ENCODE measurements at regions not wholly inside any gene's neighbourhood (a gene's known extent, or its start where the extent isn't known, plus 50 kb on each side); places are given as distances from the start of the nearest gene placed in this dataset.

GRCh38 chr12:124396544-124397398 lies 101.9 kb downstream of the RFLNA start:
- Histone ChIP-seq H3K4me1 (ENCODE audit: insufficient read depth, low read length) (no peaks in the 10 kb centered on the region), H3K79me2 (ENCODE audit: insufficient read depth, low read length) (no peaks in the 10 kb centered on the region), H4K20me1 (ENCODE audit: control insufficient read depth, insufficient read depth, insufficient read length) (no peaks in the 10 kb centered on the region), H3K9me3 (ENCODE audit: control insufficient read depth, low read depth, low read length) (no peaks in the 10 kb centered on the region), H2AFZ (ENCODE audit: low read length) (no peak overlapping the region), H2BK12ac (ENCODE audit: insufficient read length, low read depth, low read length) (no peak overlapping the region), H3K27ac (ENCODE audit: insufficient read length, low read depth, low read length) (no peak overlapping the region), H2BK15ac (ENCODE audit: low read depth, low read length) (no peak overlapping the region), H3K23ac (ENCODE audit: insufficient read length, low read depth, low read length) (no peak overlapping the region), H3K4ac (ENCODE audit: low read depth, low read length) (no peak overlapping the region), H3K4me2 (ENCODE audit: insufficient read depth, insufficient read length, low read length) (no peak overlapping the region), H3K79me1 (ENCODE audit: insufficient read depth, low read depth, low read length, poor library complexity, severe bottlenecking) (no peaks in the 10 kb centered on the region), H4K8ac (replicated peaks; ENCODE audit: insufficient read length, low read depth, low read length) (no peak overlapping the region), H2BK120ac (ENCODE audit: low read depth, low read length, poor library complexity, severe bottlenecking) (no peak overlapping the region), H3K18ac (ENCODE audit: insufficient read length, low read depth, low read length) (no peak overlapping the region), H2BK5ac (ENCODE audit: insufficient read length, low read length) (no peak overlapping the region), H3K9ac (ENCODE audit: extremely low read depth, insufficient read length, low read length) (no peak overlapping the region), H3K14ac (ENCODE audit: insufficient read depth, low read length) (no peak overlapping the region), H4K91ac (ENCODE audit: insufficient read length, low read depth, low read length) (no peak overlapping the region), H3T11ph (ENCODE audit: low read length) (no peak overlapping the region), H3K27me3 (ENCODE audit: insufficient read depth, low read length) (no peaks in the 10 kb centered on the region), H3K23me2 (ENCODE audit: insufficient read length, low read depth, low read length, poor library complexity, severe bottlenecking) (no peaks in the 10 kb centered on the region), H2BK20ac (ENCODE audit: low read depth, low read length, poor library complexity, severe bottlenecking) (no peak overlapping the region), H2AK5ac (ENCODE audit: insufficient read length, low read length) (no peak overlapping the region), H4K5ac (ENCODE audit: insufficient read length, low read depth, low read length) (no peak overlapping the region), H3K56ac (ENCODE audit: insufficient read length, low read depth, low read length) (no peak overlapping the region)
- no CpG with 5 or more reads among the region's 35 CpGs for WGBS (ENCODE audit: extremely low coverage, insufficient read length, low lambda C conversion rate)
- DNase-seq = no peak
- Mint-ChIP-seq H3K4me3 (no peak overlapping the region), H3K27me3 (ENCODE audit: low read depth) (no peaks in the 10 kb centered on the region; the same call in 1 of the 2 replicates), H3K36me3 (ENCODE audit: insufficient read depth in 1 of 3, low read depth in 3 of 3) (peaks cover 23 to 75% (median 60%) of the 10 kb centered on the region in 3 experiments; a peak in 6 of 7 replicates), H3K9me3 (no peaks in the 10 kb centered on the region), H3K27ac (no peak overlapping the region), H3K4me1 (peaks cover 15 to 29% of the 10 kb centered on the region in 2 experiments)
- no peak for TF ChIP-seq CTCF (conservative IDR thresholded peaks at IDR 0.05)

Measured in H9 (cell line).